Lower lobe of right lung (tissue), 2 donors: ENCODE measurements at regions not wholly inside any gene's neighbourhood (a gene's known extent, or its start where the extent isn't known, plus 50 kb on each side); places are given as distances from the start of the nearest gene placed in this dataset.

Experiments used
- ATAC-seq, 2 donors: fragments of 200-7000 bp; cut with Tn5 transposase; one replicate each; pipeline ENCODE4 v1.9.1; 2020 to 2022; ENCODE audit warnings: mild to moderate bottlenecking in 2 of 2, moderate library complexity in 2 of 2
- DNase-seq: peaks from one replicate; pipeline ENCODE4 v3.0.0-alpha.2; 2020
- H3K27ac ChIP-seq: fragments of 200-600 bp; one replicate; pipeline ENCODE4 v1.8.0; 2022
- H3K27me3 ChIP-seq: fragments of 200-600 bp; one replicate; pipeline ENCODE4 v1.8.0; 2022; ENCODE audit warnings: low read depth
- H3K36me3 ChIP-seq: fragments of 200-600 bp; one replicate; pipeline ENCODE4 v1.8.0; 2022; ENCODE audit warnings: mild to moderate bottlenecking
- H3K4me1 ChIP-seq: fragments of 200-600 bp; one replicate; pipeline ENCODE4 v1.8.0; 2022
- H3K4me3 ChIP-seq: fragments of 200-600 bp; one replicate; pipeline ENCODE4 v1.8.0; 2022; ENCODE audit warnings: mild to moderate bottlenecking
- H3K9me3 ChIP-seq: fragments of 200-600 bp; one replicate; pipeline ENCODE4 v1.8.0; 2022
- intact Hi-C: fragments of 100-400 bp; cut with DNase I; formaldehyde crosslinking; loops from one replicate; pipeline ENCODE4 v1.11.0; 2022
- TF ChIP-seq, protein P1 (sequence below): fragments of 200-600 bp; IDR thresholded peaks from one replicate; pipeline ENCODE4 v1.8.0; 2022; ENCODE audit warnings: antibody characterized with exemption, mild to moderate bottlenecking
- donor health status: DM: no; HTN: yes; CAD: no; lungs with severe emphysema.

DNA sequence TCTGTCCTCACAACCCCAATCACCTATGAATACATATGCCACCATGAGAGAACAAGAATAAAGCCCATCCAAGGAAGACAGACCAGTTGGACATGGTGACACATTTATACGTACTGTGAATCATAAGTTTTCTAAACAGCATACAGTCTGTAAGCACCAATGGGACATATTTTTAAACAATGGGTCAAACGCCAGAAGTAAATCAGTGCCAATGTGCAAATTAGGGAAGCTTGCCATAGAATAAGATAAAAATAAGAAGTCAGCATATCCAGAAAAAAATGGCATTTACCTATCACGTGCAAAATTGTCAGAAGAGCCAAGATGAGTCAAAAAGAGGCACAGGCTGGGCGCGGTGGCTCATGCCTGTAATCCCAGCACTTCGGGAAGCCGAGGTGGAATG, 910.4 kb downstream of the SORCS1 start:
- no peak overlapping the region for H3K4me3 ChIP-seq
- H3K36me3 ChIP-seq: no peaks in the 10 kb centered on the region
- intact Hi-C loops: no loop called here
- H3K9me3 ChIP-seq: no peaks in the 10 kb centered on the region
- H3K27me3 ChIP-seq: no peaks in the 10 kb centered on the region
- TF ChIP-seq, protein P1, sequence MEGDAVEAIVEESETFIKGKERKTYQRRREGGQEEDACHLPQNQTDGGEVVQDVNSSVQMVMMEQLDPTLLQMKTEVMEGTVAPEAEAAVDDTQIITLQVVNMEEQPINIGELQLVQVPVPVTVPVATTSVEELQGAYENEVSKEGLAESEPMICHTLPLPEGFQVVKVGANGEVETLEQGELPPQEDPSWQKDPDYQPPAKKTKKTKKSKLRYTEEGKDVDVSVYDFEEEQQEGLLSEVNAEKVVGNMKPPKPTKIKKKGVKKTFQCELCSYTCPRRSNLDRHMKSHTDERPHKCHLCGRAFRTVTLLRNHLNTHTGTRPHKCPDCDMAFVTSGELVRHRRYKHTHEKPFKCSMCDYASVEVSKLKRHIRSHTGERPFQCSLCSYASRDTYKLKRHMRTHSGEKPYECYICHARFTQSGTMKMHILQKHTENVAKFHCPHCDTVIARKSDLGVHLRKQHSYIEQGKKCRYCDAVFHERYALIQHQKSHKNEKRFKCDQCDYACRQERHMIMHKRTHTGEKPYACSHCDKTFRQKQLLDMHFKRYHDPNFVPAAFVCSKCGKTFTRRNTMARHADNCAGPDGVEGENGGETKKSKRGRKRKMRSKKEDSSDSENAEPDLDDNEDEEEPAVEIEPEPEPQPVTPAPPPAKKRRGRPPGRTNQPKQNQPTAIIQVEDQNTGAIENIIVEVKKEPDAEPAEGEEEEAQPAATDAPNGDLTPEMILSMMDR: no peak
- ATAC-seq (no peak), DNase-seq (no peak)
- H3K27ac ChIP-seq: no peak overlapping the region
- H3K4me1 ChIP-seq: no peaks in the 10 kb centered on the region

DNA sequence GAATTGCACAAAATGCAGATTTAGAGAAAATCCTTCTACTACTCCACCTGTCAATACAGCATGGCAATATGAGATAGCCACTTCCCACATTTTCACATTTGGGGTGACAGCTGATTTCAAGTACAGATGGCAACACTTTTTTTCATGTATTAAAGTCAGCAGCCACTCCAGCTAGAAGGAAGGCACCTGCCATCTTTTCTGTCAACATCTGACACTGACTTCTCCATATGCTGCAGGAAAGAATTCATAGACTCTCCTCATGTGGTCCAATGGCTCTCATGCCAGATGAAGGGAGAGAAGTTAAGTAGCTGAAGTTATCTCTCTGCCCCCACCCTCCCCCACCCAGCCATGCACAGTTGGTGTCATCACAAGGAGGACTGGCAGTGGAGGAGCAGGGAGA, 912.0 kb downstream of the SORCS1 start:
- H3K27me3 ChIP-seq: no peaks in the 10 kb centered on the region
- intact Hi-C loops: no loop called here
- DNase-seq (no peak), ATAC-seq (no peak)
- H3K4me1 ChIP-seq: no peaks in the 10 kb centered on the region
- H3K36me3 ChIP-seq: no peaks in the 10 kb centered on the region
- no peak overlapping the region for H3K27ac ChIP-seq
- TF ChIP-seq, protein P1: no peak
- no peak overlapping the region for H3K4me3 ChIP-seq
- H3K9me3 ChIP-seq: no peaks in the 10 kb centered on the region

DNA sequence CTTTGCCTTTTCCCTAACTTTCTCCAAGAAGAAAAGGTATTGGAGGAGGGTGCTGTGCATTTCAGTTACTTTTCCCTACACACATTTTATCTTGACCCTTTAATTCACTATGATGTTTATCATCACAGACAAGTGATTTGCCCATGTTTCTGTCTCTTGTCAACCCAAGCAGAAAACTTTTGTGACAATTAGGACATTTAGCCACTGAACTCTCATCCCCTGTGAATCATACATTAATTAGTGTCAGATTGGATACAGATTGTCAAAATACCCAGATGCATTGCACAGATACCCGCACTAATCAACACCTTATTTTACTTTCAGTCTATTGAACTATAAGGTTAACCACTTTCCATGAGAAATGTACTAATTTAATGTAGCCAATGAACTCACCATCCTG, 912.9 kb downstream of the SORCS1 start:
- intact Hi-C loops: no loop called here

DNA sequence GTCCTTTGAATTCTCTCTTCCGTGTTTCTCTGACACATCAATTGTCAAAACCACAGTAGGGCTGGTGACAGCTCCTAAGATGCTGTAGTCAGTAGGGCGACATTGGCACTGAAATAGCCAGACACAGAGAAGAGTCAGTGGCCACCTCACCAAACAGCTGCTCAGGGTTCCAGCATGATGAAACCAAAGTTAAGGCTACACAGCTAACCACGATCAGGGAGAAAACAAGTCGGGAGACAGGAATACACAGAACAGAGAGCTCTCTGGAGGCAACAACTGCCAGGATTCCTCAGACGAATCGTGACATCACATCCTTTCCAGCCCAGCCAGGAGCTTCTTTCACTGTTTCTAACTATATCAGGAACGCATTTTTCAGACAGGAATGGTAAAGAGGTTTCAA, 922.2 kb downstream of the SORCS1 start:
- no peaks in the 10 kb centered on the region for H3K4me1 ChIP-seq
- no peak for ATAC-seq

More for the DNA sequence above, 912.9 kb downstream of the SORCS1 start:
- H3K36me3 ChIP-seq: no peaks in the 10 kb centered on the region
- no peaks in the 10 kb centered on the region for H3K27me3 ChIP-seq
- H3K4me3 ChIP-seq: no peak overlapping the region
- no peaks in the 10 kb centered on the region for H3K9me3 ChIP-seq
- H3K4me1 ChIP-seq: no peaks in the 10 kb centered on the region
- no peak overlapping the region for H3K27ac ChIP-seq
- DNase-seq: no peak
- no peak for ATAC-seq
- TF ChIP-seq, protein P1: no peak

DNA sequence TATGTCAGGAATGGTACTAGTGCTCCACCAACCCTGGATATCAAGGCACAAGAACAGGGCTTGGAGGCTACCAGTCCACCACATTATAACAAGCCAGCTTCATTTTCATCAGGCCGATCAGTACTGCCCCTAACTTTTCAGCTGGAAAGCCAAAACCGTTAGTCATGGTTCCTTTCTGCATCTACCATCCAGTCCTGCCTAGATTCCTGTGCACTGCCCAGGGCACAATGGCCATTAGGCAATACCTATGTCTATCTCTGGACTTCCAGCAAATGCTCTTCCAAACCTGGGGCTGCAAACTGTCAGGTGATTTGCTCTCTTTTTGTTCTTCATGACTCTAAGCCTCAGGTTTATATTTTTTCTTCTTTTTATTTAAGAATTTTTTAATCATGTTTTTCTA, 937.7 kb downstream of the SORCS1 start:
- Histone ChIP-seq H3K4me3 (no peak overlapping the region), H3K27ac (no peak overlapping the region), H3K27me3 (no peaks in the 10 kb centered on the region), H3K36me3 (no peaks in the 10 kb centered on the region), H3K4me1 (no peaks in the 10 kb centered on the region), H3K9me3 (no peaks in the 10 kb centered on the region)
- TF ChIP-seq, protein P1: no peak
- ATAC-seq (no peak), DNase-seq (no peak)
- intact Hi-C loops: no loop called here

More for the DNA sequence above, 922.2 kb downstream of the SORCS1 start:
- intact Hi-C loops: no loop called here
- Histone ChIP-seq H3K27ac (no peak overlapping the region), H3K27me3 (no peaks in the 10 kb centered on the region), H3K36me3 (no peaks in the 10 kb centered on the region), H3K9me3 (no peaks in the 10 kb centered on the region), H3K4me3 (no peak overlapping the region)
- TF ChIP-seq, protein P1: no peak
- no peak for DNase-seq

DNA sequence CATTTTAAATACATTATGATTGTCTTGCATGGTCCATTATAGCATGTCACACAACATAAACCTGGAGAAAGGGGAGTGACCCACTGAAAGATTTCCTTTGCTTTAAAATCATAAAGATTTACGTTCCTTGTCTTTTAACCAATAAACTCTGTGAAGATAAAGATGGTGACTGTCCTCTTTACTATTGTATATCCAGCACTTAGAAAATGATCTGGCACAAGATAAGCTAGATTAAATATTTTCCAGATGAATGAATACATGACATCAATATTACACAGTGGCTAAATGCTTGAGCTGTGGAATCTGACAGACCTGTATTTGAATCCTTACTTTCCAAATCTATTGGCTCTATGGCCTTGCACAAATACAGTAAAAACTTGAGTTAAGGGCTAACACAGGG, 938.4 kb downstream of the SORCS1 start:
- Histone ChIP-seq H3K27ac (no peak overlapping the region), H3K27me3 (no peaks in the 10 kb centered on the region), H3K9me3 (no peaks in the 10 kb centered on the region), H3K4me3 (no peak overlapping the region), H3K4me1 (no peaks in the 10 kb centered on the region), H3K36me3 (no peaks in the 10 kb centered on the region)
- TF ChIP-seq, protein P1: no peak
- ATAC-seq (no peak), DNase-seq (no peak)
- intact Hi-C loops: no loop called here
